ENCODE measurements at regions not wholly inside any gene's neighbourhood (a gene's known extent, or its start where the extent isn't known, plus 50 kb on each side); places are given as distances from the start of the nearest gene placed in this dataset.
"Not testable (repeated sequence)": the region's sequence is repeated elsewhere in the genome, so short reads cannot be mapped to it uniquely, and the experiment has no call there.

- H3K36me3 ChIP-seq (ENCODE audit: control insufficient read depth in 2 of 2, insufficient read depth in 2 of 2, low read length in 2 of 2): no peaks in the 10 kb centered on the region
- no peaks in the 10 kb centered on the region for H3K4me1 ChIP-seq (ENCODE audit: control insufficient read depth, insufficient read depth, low read length)
- H3K27me3 ChIP-seq (ENCODE audit: control insufficient read depth in 1 of 2, insufficient read depth in 2 of 2, low read length in 2 of 2): peaks cover 0 to 2% of the 10 kb centered on the region in 2 donors
- no peak overlapping the region for H3K9ac ChIP-seq (ENCODE audit: low read length in 2 of 2)
- no peak overlapping the region for H3K4me3 ChIP-seq (ENCODE audit: low read length in 2 of 2)
- H3K27ac ChIP-seq (ENCODE audit: low read length): no peak overlapping the region
- H3K9me3 ChIP-seq (ENCODE audit: control insufficient read depth in 2 of 2, low read length in 2 of 2): no peaks in the 10 kb centered on the region
Measured at GRCh38 chr12:4157122-4157521, 116.4 kb upstream of the CCND2 start.

DNA sequence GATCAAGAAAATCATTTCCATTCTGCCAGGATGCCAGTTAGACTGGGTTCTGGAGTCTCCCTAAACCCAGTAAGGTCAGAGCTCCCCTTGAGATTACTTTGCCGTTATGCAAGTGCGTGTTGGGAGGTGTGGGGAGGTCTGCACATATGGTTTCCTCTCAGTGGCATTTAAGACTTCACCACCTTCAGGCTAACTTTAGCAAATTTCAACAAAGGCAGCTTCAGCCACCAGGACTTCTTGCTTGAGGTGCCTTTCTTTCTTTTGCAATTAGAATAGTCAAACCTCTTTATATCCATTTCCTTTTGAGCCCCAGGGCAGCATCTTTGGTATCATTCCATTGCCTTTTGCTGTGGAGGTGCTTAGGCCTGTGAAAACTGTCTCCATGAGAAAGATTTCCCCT, 117.2 kb upstream of the CCND2 start:
- no peaks in the 10 kb centered on the region for H3K4me1 ChIP-seq (ENCODE audit: control insufficient read depth, insufficient read depth, low read length)
- H3K36me3 ChIP-seq (ENCODE audit: control insufficient read depth in 2 of 2, insufficient read depth in 2 of 2, low read length in 2 of 2): no peaks in the 10 kb centered on the region
- H3K27me3 ChIP-seq (ENCODE audit: control insufficient read depth in 1 of 2, insufficient read depth in 2 of 2, low read length in 2 of 2): peaks cover 0 to 2% of the 10 kb centered on the region in 2 donors
- H3K9me3 ChIP-seq (ENCODE audit: control insufficient read depth in 2 of 2, low read length in 2 of 2): no peaks in the 10 kb centered on the region
- H3K27ac ChIP-seq (ENCODE audit: low read length): no peak overlapping the region
- H3K4me3 ChIP-seq (ENCODE audit: low read length in 2 of 2): no peak overlapping the region
- no peak overlapping the region for H3K9ac ChIP-seq (ENCODE audit: low read length in 2 of 2)

- Histone ChIP-seq H3K4me3 (ENCODE audit: low read length in 2 of 2) (no peak overlapping the region), H3K27ac (ENCODE audit: low read length) (no peak overlapping the region)
Measured at GRCh38 chr12:4154672-4155225, 118.8 kb upstream of the CCND2 start.

DNA sequence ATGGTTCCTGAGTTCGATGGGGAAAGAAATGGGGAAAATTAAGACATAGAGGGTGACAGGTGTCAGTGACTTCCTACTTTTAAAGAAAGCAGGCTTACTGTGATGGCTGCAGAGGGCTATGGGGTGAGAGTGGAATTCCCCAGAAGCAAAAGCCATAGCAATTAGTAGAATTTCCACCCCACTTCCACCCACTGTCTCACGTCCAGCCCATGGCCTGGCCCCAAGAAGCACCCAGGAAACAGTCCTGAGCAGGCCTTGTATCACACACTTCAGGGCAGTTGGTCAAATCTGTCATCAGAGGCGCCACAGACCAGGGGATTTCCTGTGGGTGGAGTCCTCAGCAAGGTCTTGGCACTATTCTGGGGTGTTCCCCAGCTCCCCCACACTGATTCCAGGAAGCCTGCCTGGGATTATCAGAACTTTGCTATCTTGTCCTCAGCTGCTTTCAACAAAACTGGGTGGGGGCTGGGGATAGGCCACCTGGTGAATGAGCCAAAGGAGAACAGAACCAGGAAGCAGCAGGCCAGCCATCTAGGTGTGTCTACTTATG, 120.1 kb upstream of the CCND2 start:
- H3K4me3 ChIP-seq (ENCODE audit: low read length in 2 of 2): no peak overlapping the region
- H3K9ac ChIP-seq (ENCODE audit: low read length in 2 of 2): no peak overlapping the region
- peaks cover 0 to 2% of the 10 kb centered on the region in 2 donors for H3K27me3 ChIP-seq (ENCODE audit: control insufficient read depth in 1 of 2, insufficient read depth in 2 of 2, low read length in 2 of 2)
- H3K36me3 ChIP-seq (ENCODE audit: control insufficient read depth in 2 of 2, insufficient read depth in 2 of 2, low read length in 2 of 2): no peaks in the 10 kb centered on the region
- no peaks in the 10 kb centered on the region for H3K4me1 ChIP-seq (ENCODE audit: control insufficient read depth, insufficient read depth, low read length)
- H3K9me3 ChIP-seq (ENCODE audit: control insufficient read depth in 2 of 2, low read length in 2 of 2): no peaks in the 10 kb centered on the region
- H3K27ac ChIP-seq (ENCODE audit: low read length): no peak overlapping the region

More at GRCh38 chr12:4154672-4155225, 118.8 kb upstream of the CCND2 start:
- Histone ChIP-seq H3K36me3 (ENCODE audit: control insufficient read depth in 2 of 2, insufficient read depth in 2 of 2, low read length in 2 of 2) (no peaks in the 10 kb centered on the region), H3K9me3 (ENCODE audit: control insufficient read depth in 2 of 2, low read length in 2 of 2) (no peaks in the 10 kb centered on the region), H3K27me3 (ENCODE audit: control insufficient read depth in 1 of 2, insufficient read depth in 2 of 2, low read length in 2 of 2) (peaks cover 0 to 2% of the 10 kb centered on the region in 2 donors), H3K9ac (ENCODE audit: low read length in 2 of 2) (no peak overlapping the region), H3K4me1 (ENCODE audit: control insufficient read depth, insufficient read depth, low read length) (no peaks in the 10 kb centered on the region)

DNA sequence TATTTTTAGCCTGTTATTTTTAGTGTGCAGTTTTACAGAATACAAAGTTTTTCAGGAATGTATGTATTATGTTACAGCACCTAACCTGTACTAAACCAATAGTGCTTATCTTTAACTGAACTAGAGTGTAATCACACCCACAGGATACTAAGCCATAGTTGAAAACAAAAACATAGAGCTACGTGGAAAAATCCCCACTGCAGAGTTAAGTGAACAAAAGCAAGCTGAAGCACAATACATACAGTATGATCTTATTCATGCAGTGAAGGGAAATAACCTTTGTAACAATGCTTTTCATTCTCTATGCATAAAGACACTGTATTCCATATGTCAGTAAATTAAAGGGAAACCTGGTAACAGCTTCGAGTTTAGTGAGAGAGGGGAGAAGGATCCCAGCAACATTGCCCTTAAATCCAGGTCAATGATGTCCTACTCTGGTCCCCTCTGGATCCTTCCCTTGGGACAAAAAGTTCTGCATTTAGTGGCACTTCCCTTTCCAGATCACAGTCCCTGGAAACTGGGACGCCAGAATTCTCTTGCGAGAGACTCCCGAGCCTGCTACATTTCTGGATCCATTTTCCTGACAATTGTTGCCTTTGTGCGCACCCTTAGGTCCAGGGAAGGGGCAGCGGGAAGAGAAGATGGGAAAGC, 121.3 kb upstream of the CCND2 start:
- H3K36me3 ChIP-seq (ENCODE audit: control insufficient read depth in 2 of 2, insufficient read depth in 2 of 2, low read length in 2 of 2): no peaks in the 10 kb centered on the region
- H3K4me1 ChIP-seq (ENCODE audit: control insufficient read depth, insufficient read depth, low read length): no peaks in the 10 kb centered on the region
- no peak overlapping the region for H3K27ac ChIP-seq (ENCODE audit: low read length)
- no peaks in the 10 kb centered on the region for H3K9me3 ChIP-seq (ENCODE audit: control insufficient read depth in 2 of 2, low read length in 2 of 2)
- no peak overlapping the region for H3K9ac ChIP-seq (ENCODE audit: low read length in 2 of 2)
- peaks cover 0 to 2% of the 10 kb centered on the region in 2 donors for H3K27me3 ChIP-seq (ENCODE audit: control insufficient read depth in 1 of 2, insufficient read depth in 2 of 2, low read length in 2 of 2)
- H3K4me3 ChIP-seq (ENCODE audit: low read length in 2 of 2): no peak overlapping the region

- Histone ChIP-seq H3K4me1 (ENCODE audit: control insufficient read depth, insufficient read depth, low read length) (no peaks in the 10 kb centered on the region), H3K27ac (ENCODE audit: low read length) (no peak overlapping the region)
Measured at GRCh38 chr12:4151362-4152121, 122.0 kb upstream of the CCND2 start.

GRCh38 chr12:4150355-4150754, 123.2 kb upstream of the CCND2 start:
- not testable (repeated sequence) for H3K27me3 ChIP-seq (ENCODE audit: control insufficient read depth in 1 of 2, insufficient read depth in 2 of 2, low read length in 2 of 2); H3K36me3 ChIP-seq (ENCODE audit: control insufficient read depth in 2 of 2, insufficient read depth in 2 of 2, low read length in 2 of 2); H3K4me1 ChIP-seq (ENCODE audit: control insufficient read depth, insufficient read depth, low read length); H3K27ac ChIP-seq (ENCODE audit: low read length); H3K9me3 ChIP-seq (ENCODE audit: control insufficient read depth in 2 of 2, low read length in 2 of 2); H3K4me3 ChIP-seq (ENCODE audit: low read length in 2 of 2); H3K9ac ChIP-seq (ENCODE audit: low read length in 2 of 2)

More at GRCh38 chr12:4151362-4152121, 122.0 kb upstream of the CCND2 start:
- Histone ChIP-seq H3K36me3 (ENCODE audit: control insufficient read depth in 2 of 2, insufficient read depth in 2 of 2, low read length in 2 of 2) (no peaks in the 10 kb centered on the region), H3K27me3 (ENCODE audit: control insufficient read depth in 1 of 2, insufficient read depth in 2 of 2, low read length in 2 of 2) (peaks cover 2 to 4% of the 10 kb centered on the region in 2 donors), H3K9ac (ENCODE audit: low read length in 2 of 2) (no peak overlapping the region), H3K4me3 (ENCODE audit: low read length in 2 of 2) (no peak overlapping the region), H3K9me3 (ENCODE audit: control insufficient read depth in 2 of 2, low read length in 2 of 2) (no peaks in the 10 kb centered on the region)

- Histone ChIP-seq H3K9ac (ENCODE audit: low read length in 2 of 2) (no peak overlapping the region), H3K9me3 (ENCODE audit: control insufficient read depth in 2 of 2, low read length in 2 of 2) (no peaks in the 10 kb centered on the region), H3K4me1 (ENCODE audit: control insufficient read depth, insufficient read depth, low read length) (no peaks in the 10 kb centered on the region), H3K4me3 (ENCODE audit: low read length in 2 of 2) (no peak overlapping the region), H3K27ac (ENCODE audit: low read length) (no peak overlapping the region), H3K36me3 (ENCODE audit: control insufficient read depth in 2 of 2, insufficient read depth in 2 of 2, low read length in 2 of 2) (no peaks in the 10 kb centered on the region), H3K27me3 (ENCODE audit: control insufficient read depth in 1 of 2, insufficient read depth in 2 of 2, low read length in 2 of 2) (peaks cover 2 to 4% of the 10 kb centered on the region in 2 donors)
Measured at GRCh38 chr12:4148418-4149056, 125.0 kb upstream of the CCND2 start.

DNA sequence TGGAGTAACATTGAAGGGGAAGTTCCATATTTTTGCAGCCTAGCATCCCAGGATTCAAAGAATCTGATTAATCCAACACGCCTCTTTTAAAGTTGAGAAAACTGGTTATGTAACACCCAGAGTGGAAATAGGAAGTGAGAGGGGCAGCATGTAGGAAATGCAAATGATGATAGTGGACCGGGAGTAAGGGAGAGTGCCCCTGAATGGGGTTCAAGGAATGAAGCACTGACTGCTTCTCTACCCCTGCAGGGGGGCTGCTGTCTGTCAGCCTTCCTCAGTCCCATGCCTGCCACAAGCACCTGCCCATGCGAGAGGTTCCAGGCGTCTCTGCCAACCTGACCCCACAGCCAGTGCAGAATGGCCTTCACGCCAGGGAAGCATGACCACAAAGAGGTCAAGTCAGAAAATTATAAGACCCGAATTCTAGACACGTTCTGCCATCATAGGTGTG, 126.5 kb upstream of the CCND2 start:
- Histone ChIP-seq H3K36me3 (ENCODE audit: control insufficient read depth in 2 of 2, insufficient read depth in 2 of 2, low read length in 2 of 2) (no peaks in the 10 kb centered on the region), H3K9ac (ENCODE audit: low read length in 2 of 2) (no peak overlapping the region), H3K27me3 (ENCODE audit: control insufficient read depth in 1 of 2, insufficient read depth in 2 of 2, low read length in 2 of 2) (peaks cover 0 to 4% of the 10 kb centered on the region in 2 donors), H3K27ac (ENCODE audit: low read length) (no peak overlapping the region), H3K4me1 (ENCODE audit: control insufficient read depth, insufficient read depth, low read length) (no peaks in the 10 kb centered on the region), H3K9me3 (ENCODE audit: control insufficient read depth in 2 of 2, low read length in 2 of 2) (no peaks in the 10 kb centered on the region), H3K4me3 (ENCODE audit: low read length in 2 of 2) (no peak overlapping the region)

DNA sequence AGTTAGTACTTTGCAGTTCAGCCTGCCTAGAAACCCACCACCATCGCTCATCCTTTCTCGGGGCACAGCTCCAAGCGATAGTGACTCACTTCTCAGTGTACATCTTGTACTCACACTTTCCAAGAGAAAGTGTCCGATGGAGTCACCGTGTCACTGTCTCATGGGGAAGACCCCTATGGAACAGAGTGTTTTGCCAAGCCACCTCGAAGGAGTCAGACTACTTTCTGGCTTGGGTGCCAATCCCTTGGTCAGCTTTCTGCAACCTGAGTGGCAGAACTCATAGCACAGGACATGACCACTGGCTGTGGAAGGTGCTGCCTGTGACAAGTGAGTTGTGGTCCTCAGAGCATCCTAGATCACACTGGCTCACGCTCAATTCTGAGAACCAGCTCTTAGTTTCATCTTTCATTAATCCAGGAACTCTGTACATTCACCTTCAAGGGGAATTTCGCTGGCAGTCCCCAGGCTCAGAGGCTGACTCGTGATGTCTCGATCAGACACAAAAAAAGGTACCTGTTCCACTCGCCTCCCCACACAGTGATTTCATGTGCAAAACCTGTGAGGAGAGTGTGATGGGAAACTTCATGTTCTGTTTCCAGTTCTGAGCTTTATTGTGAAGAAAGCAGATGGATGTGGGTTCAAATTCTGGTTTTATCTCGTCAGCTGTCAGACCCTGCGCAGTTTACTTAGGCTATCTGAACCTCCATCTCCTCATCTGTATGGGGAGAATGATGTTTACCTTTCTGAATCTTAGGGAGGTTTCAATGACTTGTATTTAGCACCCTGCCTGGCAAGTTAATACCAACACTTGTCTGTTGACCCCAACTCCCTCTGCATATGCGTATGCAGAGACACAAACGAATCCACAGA, 127.3 kb upstream of the CCND2 start:
- H3K27me3 ChIP-seq (ENCODE audit: control insufficient read depth in 1 of 2, insufficient read depth in 2 of 2, low read length in 2 of 2): peaks cover 0 to 4% of the 10 kb centered on the region in 2 donors
- peaks cover 2% of the 10 kb centered on the region for H3K4me1 ChIP-seq (ENCODE audit: control insufficient read depth, insufficient read depth, low read length)
- no peak overlapping the region for H3K4me3 ChIP-seq (ENCODE audit: low read length in 2 of 2)
- no peak overlapping the region for H3K27ac ChIP-seq (ENCODE audit: low read length)
- H3K36me3 ChIP-seq (ENCODE audit: control insufficient read depth in 2 of 2, insufficient read depth in 2 of 2, low read length in 2 of 2): no peaks in the 10 kb centered on the region
- no peaks in the 10 kb centered on the region for H3K9me3 ChIP-seq (ENCODE audit: control insufficient read depth in 2 of 2, low read length in 2 of 2)
- no peak overlapping the region for H3K9ac ChIP-seq (ENCODE audit: low read length in 2 of 2)

All from stomach smooth muscle (tissue), 2 donors.